Skeletal muscle satellite cell (primary cell): ENCODE measurements at regions not wholly inside any gene's neighbourhood (a gene's known extent, or its start where the extent isn't known, plus 50 kb on each side); places are given as distances from the start of the nearest gene placed in this dataset.
"Not testable (repeated sequence)": the region's sequence is repeated elsewhere in the genome, so short reads cannot be mapped to it uniquely, and the experiment has no call there.

Experiments
- H3K27me3 ChIP-seq: 2 replicates; pipeline ENCODE4 v1.7.0; 2013; ENCODE audit warnings: low read length; ENCODE audit not compliant: control insufficient read depth, insufficient read depth
- H3K36me3 ChIP-seq: 2 replicates; pipeline ENCODE4 v1.7.0; 2013; ENCODE audit warnings: mild to moderate bottlenecking, control low read depth, low read length; ENCODE audit not compliant: insufficient read depth
- H3K4me1 ChIP-seq: 2 replicates; pipeline ENCODE4 v1.7.0; 2013; ENCODE audit warnings: low read length; ENCODE audit not compliant: control insufficient read depth, insufficient read depth
- H3K4me2 ChIP-seq: 2 replicates; pipeline ENCODE4 v1.7.0; 2013; ENCODE audit warnings: mild to moderate bottlenecking, low read length
- H3K4me3 ChIP-seq: 2 replicates; pipeline ENCODE4 v1.7.0; 2013; ENCODE audit warnings: low read length
- H3K9ac ChIP-seq: 2 replicates; pipeline ENCODE4 v1.7.0; 2013; ENCODE audit warnings: mild to moderate bottlenecking, low read depth, low read length, moderate library complexity
- H3K9me3 ChIP-seq: replicated peaks from 2 replicates; pipeline ENCODE4 v1.7.0; 2013; ENCODE audit warnings: mild to moderate bottlenecking, control low read depth, low read length

DNA sequence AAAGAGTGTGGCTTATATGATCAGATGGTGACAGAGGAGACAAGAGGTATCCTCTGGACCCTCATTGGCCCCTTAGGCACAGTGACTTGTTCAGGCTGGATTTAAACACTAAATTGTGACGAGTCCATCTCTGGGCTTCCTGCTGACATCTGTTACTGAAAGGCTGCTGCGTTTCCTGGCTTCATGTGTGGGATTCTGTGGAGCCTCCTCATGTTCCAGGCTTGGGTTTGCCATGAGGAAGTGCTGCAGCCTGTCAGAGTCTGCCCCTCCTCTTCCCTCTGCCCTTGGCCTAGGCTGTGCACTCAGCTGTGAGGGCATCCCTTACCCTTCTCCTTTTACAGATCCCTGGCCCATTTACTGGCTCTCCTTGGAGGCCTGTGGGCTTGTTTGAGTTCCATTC, 159.1 kb upstream of the TTC29 start:
- H3K9ac ChIP-seq = peak overlapping the region; percentile 62
- no peaks in the 10 kb centered on the region for H3K9me3 ChIP-seq
- H3K36me3 ChIP-seq = no peaks in the 10 kb centered on the region
- no peaks in the 10 kb centered on the region for H3K27me3 ChIP-seq
- peaks cover 32% of the 10 kb centered on the region for H3K4me1 ChIP-seq
- H3K4me3 ChIP-seq = no peak overlapping the region
- no peak overlapping the region for H3K4me2 ChIP-seq

DNA sequence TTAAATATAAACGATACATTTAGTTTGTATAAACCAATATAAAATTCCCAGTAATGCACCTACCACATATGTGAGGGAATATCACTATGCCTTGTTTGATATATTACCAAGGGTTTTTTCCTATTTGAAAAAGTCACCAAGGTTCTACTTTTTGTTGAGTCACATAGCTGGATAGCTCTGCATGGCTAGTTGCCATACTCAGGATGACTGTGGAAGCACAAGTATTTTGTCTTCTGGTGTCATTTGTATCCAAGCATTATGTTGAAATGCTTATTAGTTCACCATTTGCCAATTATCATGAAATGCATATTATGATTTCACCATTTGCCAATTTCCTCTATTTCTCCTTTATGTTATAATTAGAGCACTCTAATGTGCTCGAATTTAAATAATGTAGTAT, 162.7 kb upstream of the TTC29 start:
- H3K9me3 ChIP-seq = no peaks in the 10 kb centered on the region
- H3K36me3 ChIP-seq = no peaks in the 10 kb centered on the region
- no peak overlapping the region for H3K4me3 ChIP-seq
- no peak overlapping the region for H3K9ac ChIP-seq
- H3K4me2 ChIP-seq = no peak overlapping the region
- H3K4me1 ChIP-seq = peaks cover 12% of the 10 kb centered on the region
- H3K27me3 ChIP-seq = no peaks in the 10 kb centered on the region

- Histone ChIP-seq H3K9me3 (no peaks in the 10 kb centered on the region), H3K4me1 (peaks cover 1% of the 10 kb centered on the region), H3K4me3 (no peak overlapping the region), H3K4me2 (no peak overlapping the region), H3K9ac (no peak overlapping the region), H3K27me3 (no peaks in the 10 kb centered on the region), H3K36me3 (no peaks in the 10 kb centered on the region)
Measured at GRCh38 chr4:147109800-147110199, 164.1 kb upstream of the TTC29 start.

- Histone ChIP-seq H3K36me3 (no peaks in the 10 kb centered on the region), H3K4me1 (no peaks in the 10 kb centered on the region), H3K9ac (no peak overlapping the region), H3K27me3 (no peaks in the 10 kb centered on the region), H3K4me2 (no peak overlapping the region), H3K4me3 (no peak overlapping the region), H3K9me3 (no peaks in the 10 kb centered on the region)
Measured at GRCh38 chr4:147110473-147111367, 165.1 kb upstream of the TTC29 start.

DNA sequence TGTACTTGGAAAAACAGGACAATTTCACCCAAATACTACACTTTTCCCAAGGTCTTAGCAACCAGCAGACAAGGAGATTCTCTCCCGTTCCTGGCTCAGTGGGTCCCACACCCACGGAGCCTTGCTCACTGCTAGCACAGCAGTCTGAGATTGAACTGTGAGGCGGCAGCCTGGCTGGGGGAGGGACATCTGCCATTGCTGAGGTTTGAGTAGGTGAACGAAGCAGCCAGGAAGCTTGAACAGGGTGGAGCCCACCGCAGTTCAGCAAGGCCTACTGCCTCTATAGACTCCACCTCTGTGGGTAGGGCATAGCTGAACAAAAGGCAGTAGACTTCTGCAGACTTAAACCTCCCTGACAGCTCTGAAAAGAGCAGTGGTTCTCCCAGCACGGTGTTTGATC, 166.5 kb upstream of the TTC29 start:
- H3K36me3 ChIP-seq, H3K4me3 ChIP-seq, H3K9me3 ChIP-seq, H3K27me3 ChIP-seq, H3K4me1 ChIP-seq, H3K4me2 ChIP-seq, H3K9ac ChIP-seq: not testable (repeated sequence)

DNA sequence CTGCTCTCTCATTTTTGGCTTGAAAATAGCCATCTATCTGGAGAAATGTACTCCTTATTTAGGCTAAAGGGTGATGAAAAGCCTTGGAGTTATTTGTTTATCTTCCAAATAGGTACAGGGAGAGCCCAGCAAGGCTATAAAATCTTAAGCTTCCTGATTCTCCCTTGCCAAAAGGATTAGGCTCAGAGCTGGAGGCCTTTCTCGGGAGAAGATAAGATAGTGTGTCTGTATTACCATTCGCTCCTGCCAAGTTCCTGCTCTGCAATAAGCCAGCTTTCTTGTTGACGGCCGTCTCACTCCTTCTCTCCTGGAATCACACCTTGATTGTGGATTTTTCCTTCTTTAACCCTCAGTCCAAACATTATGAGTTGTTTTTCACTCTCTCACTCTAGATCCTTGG, 171.8 kb upstream of the TTC29 start:
- no peak overlapping the region for H3K9ac ChIP-seq
- H3K27me3 ChIP-seq = no peaks in the 10 kb centered on the region
- no peaks in the 10 kb centered on the region for H3K4me1 ChIP-seq
- H3K36me3 ChIP-seq = no peaks in the 10 kb centered on the region
- H3K4me3 ChIP-seq = no peak overlapping the region
- no peaks in the 10 kb centered on the region for H3K9me3 ChIP-seq
- H3K4me2 ChIP-seq = no peak overlapping the region

DNA sequence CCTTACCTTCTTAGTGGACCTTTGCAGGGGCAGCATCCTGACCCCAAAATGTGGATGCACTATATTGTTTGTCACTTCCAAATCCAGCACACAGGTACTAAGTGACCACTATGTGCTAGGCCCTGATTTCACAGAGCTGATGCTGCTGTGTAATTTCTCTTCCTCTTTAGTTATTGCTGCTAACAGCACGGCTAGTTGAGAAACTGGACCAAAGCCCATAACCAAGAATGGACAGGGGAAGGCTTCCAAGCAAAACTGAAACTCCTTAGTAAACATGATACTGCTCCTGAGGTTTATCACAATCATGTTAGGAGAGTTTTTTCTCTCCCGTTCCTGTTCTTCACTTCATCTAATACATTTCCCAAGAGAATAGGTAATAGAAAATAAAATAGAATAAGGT, 172.9 kb upstream of the TTC29 start:
- Histone ChIP-seq H3K4me1 (no peaks in the 10 kb centered on the region), H3K4me2 (peak overlapping the region; percentile 20), H3K9me3 (no peaks in the 10 kb centered on the region), H3K36me3 (no peaks in the 10 kb centered on the region), H3K27me3 (no peaks in the 10 kb centered on the region), H3K9ac (no peak overlapping the region), H3K4me3 (no peak overlapping the region)

DNA sequence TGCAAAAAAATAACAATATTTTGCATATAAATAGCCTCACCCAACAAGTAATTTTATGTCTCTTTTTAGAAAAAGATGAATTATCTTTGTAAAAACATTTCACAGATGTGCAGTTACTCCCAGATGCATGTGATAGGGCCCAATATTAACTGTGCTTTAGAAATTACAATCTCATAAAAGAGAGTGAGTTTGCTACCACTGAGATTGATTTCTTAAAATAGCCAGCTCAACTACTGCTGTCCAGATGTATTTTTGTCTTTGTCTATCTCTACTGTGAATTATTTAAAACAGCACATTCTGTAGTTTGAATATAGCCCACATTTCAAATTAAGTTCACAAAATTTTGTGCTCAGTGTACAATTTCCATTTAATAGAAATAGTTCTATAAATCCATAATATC, 177.0 kb upstream of the TTC29 start:
- Histone ChIP-seq H3K4me1 (no peaks in the 10 kb centered on the region), H3K4me3 (no peak overlapping the region), H3K36me3 (no peaks in the 10 kb centered on the region), H3K4me2 (no peak overlapping the region), H3K9me3 (no peaks in the 10 kb centered on the region), H3K27me3 (no peaks in the 10 kb centered on the region), H3K9ac (no peak overlapping the region)

DNA sequence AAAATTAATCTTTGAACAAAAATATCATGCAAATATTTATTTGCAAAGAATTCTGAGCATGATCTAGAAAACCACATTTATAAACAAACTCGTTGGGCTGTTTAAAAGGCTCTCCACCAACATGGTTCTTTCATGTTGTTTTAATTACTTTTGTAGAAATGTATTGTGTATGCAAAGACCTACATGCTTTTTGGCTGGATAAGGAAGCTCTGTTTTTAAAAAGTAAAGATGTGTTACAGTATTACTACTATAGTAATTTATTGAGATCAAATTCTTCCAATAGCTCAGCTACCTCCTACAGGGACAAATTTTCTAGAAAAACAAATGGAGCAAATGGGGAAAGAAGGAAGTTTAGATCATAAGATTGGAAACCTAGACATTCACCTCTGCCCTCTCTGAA, 177.5 kb upstream of the TTC29 start:
- H3K4me1 ChIP-seq = no peaks in the 10 kb centered on the region
- no peak overlapping the region for H3K4me2 ChIP-seq
- H3K36me3 ChIP-seq = no peaks in the 10 kb centered on the region
- H3K9me3 ChIP-seq = no peaks in the 10 kb centered on the region
- H3K9ac ChIP-seq = no peak overlapping the region
- H3K4me3 ChIP-seq = no peak overlapping the region
- no peaks in the 10 kb centered on the region for H3K27me3 ChIP-seq

DNA sequence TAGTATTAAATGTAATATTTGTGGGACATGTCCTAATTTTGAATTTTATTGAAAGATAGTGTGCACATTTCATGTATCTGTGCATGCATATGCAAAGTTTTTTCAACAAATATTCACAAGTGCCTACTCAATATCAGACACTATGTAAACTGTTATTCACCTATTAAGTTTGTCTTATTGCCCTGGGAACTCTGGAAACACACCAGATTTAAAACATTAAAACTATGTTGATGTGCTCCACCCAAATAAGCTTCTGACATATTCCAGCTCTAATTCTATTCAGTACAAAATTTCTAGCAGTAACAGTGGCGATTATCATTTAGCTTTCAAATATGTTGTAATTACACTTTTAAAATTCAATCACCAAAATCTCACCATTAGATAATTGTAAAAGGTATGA, 183.1 kb upstream of the TTC29 start:
- Histone ChIP-seq H3K36me3 (no peaks in the 10 kb centered on the region), H3K4me2 (no peak overlapping the region), H3K4me1 (no peaks in the 10 kb centered on the region), H3K9me3 (no peaks in the 10 kb centered on the region), H3K9ac (no peak overlapping the region), H3K4me3 (no peak overlapping the region), H3K27me3 (no peaks in the 10 kb centered on the region)

DNA sequence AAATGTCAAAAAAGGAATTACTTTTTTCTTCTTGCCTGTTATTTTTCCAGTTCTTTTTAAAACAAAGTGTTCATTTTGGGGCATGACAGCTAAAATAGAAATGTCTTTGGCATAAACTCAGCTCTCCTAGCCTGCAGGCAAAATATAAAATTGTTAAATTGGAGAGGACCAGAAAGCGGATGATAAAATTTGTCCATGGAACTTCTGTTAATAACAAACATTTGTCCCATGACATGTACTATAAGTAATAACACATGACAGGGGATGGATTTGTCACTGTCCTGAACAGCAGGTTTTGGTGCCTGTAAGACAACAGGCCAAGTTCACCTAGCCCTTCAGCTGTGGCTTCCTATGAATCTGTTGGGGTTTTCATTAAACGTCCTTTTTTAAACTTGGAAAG, 184.0 kb upstream of the TTC29 start:
- H3K9me3 ChIP-seq = no peaks in the 10 kb centered on the region
- H3K4me3 ChIP-seq = no peak overlapping the region
- no peaks in the 10 kb centered on the region for H3K36me3 ChIP-seq
- H3K4me1 ChIP-seq = no peaks in the 10 kb centered on the region
- H3K27me3 ChIP-seq = no peaks in the 10 kb centered on the region
- no peak overlapping the region for H3K4me2 ChIP-seq
- no peak overlapping the region for H3K9ac ChIP-seq

- Histone ChIP-seq H3K36me3 (no peaks in the 10 kb centered on the region), H3K4me3 (no peak overlapping the region), H3K4me1 (no peaks in the 10 kb centered on the region), H3K27me3 (no peaks in the 10 kb centered on the region), H3K4me2 (no peak overlapping the region), H3K9me3 (no peaks in the 10 kb centered on the region), H3K9ac (no peak overlapping the region)
Measured at GRCh38 chr4:147134536-147135210, 189.0 kb upstream of the TTC29 start.
